ENCODE measurements at regions not wholly inside any gene's neighbourhood (a gene's known extent, or its start where the extent isn't known, plus 50 kb on each side); places are given as distances from the start of the nearest gene placed in this dataset.

DNA sequence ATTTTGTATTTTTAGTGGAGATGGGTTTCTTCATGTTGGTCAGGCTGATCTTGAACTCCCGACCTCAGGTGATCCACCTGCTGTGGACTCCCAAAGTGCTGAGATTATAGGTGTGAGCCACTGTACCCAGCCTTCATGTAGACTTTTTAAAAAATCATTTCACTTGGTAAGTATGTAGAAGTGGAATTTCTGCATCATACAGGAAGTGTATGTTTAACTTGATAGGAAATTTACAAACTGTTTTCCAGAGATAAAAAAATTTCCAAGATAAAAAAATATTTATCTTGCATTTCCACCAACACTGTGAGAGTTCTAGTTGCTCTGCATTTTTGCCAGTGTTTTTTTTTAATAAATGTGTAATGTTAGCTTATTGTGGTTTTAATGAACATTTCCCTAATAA, 155.8 kb downstream of the ZNF608 start:
- TF ChIP-seq, protein P1, sequence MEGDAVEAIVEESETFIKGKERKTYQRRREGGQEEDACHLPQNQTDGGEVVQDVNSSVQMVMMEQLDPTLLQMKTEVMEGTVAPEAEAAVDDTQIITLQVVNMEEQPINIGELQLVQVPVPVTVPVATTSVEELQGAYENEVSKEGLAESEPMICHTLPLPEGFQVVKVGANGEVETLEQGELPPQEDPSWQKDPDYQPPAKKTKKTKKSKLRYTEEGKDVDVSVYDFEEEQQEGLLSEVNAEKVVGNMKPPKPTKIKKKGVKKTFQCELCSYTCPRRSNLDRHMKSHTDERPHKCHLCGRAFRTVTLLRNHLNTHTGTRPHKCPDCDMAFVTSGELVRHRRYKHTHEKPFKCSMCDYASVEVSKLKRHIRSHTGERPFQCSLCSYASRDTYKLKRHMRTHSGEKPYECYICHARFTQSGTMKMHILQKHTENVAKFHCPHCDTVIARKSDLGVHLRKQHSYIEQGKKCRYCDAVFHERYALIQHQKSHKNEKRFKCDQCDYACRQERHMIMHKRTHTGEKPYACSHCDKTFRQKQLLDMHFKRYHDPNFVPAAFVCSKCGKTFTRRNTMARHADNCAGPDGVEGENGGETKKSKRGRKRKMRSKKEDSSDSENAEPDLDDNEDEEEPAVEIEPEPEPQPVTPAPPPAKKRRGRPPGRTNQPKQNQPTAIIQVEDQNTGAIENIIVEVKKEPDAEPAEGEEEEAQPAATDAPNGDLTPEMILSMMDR (conservative IDR thresholded peaks at IDR 0.05; ENCODE audit: low read length) = no peak
- TF ChIP-seq EZH2phosphoT487 (IDR thresholded peaks at IDR 0.05; ENCODE audit: borderline replicate concordance, low read depth, low read length) = no peak
